ENCODE measurements at regions not wholly inside any gene's neighbourhood (a gene's known extent, or its start where the extent isn't known, plus 50 kb on each side); places are given as distances from the start of the nearest gene placed in this dataset.

GRCh38 chr22:49260681-49261580, 566.7 kb downstream of the BRD1 start:
- Histone ChIP-seq H3K27ac (ENCODE audit: low read length) (no peak overlapping the region), H3K4me2 (ENCODE audit: low read depth, low read length, poor library complexity, severe bottlenecking) (no peak overlapping the region), H3K27me3 (ENCODE audit: low read length) (no peaks in the 10 kb centered on the region), H2AFZ (ENCODE audit: low read length) (no peak overlapping the region), H3K4me3 (ENCODE audit: low read length) (no peak overlapping the region), H3K36me3 (ENCODE audit: insufficient read depth, low read length) (no peaks in the 10 kb centered on the region), H3K9me2 (replicated peaks; ENCODE audit: insufficient read depth, low read length) (no peaks in the 10 kb centered on the region), H3K9me3 (ENCODE audit: low read length) (no peaks in the 10 kb centered on the region), H4K20me1 (ENCODE audit: insufficient read depth, low read depth, low read length) (no peaks in the 10 kb centered on the region), H3K79me2 (ENCODE audit: low read length) (no peaks in the 10 kb centered on the region), H3K9ac (ENCODE audit: low read length) (no peak overlapping the region), H3K4me1 (ENCODE audit: low read length) (no peaks in the 10 kb centered on the region)
- no peak for DNase-seq

GRCh38 chr22:49259839-49260615, 567.6 kb downstream of the BRD1 start:
- H2AFZ ChIP-seq (ENCODE audit: low read length) = no peak overlapping the region
- no peaks in the 10 kb centered on the region for H4K20me1 ChIP-seq (ENCODE audit: insufficient read depth, low read depth, low read length)
- no peaks in the 10 kb centered on the region for H3K9me3 ChIP-seq (ENCODE audit: low read length)
- H3K4me1 ChIP-seq (ENCODE audit: low read length) = no peaks in the 10 kb centered on the region
- H3K4me3 ChIP-seq (ENCODE audit: low read length) = no peak overlapping the region
- no peaks in the 10 kb centered on the region for H3K79me2 ChIP-seq (ENCODE audit: low read length)
- no peak overlapping the region for H3K27ac ChIP-seq (ENCODE audit: low read length)
- no peaks in the 10 kb centered on the region for H3K36me3 ChIP-seq (ENCODE audit: insufficient read depth, low read length)
- H3K27me3 ChIP-seq (ENCODE audit: low read length) = no peaks in the 10 kb centered on the region
- H3K4me2 ChIP-seq (ENCODE audit: low read depth, low read length, poor library complexity, severe bottlenecking) = no peak overlapping the region
- no peaks in the 10 kb centered on the region for H3K9me2 ChIP-seq (replicated peaks; ENCODE audit: insufficient read depth, low read length)
- DNase-seq = no peak
- H3K9ac ChIP-seq (ENCODE audit: low read length) = no peak overlapping the region

- Histone ChIP-seq H3K9ac (ENCODE audit: low read length) (no peak overlapping the region), H3K4me3 (ENCODE audit: low read length) (no peak overlapping the region), H3K79me2 (ENCODE audit: low read length) (no peaks in the 10 kb centered on the region), H4K20me1 (ENCODE audit: insufficient read depth, low read depth, low read length) (no peaks in the 10 kb centered on the region), H3K9me3 (ENCODE audit: low read length) (no peaks in the 10 kb centered on the region), H3K9me2 (replicated peaks; ENCODE audit: insufficient read depth, low read length) (no peaks in the 10 kb centered on the region), H3K4me2 (ENCODE audit: low read depth, low read length, poor library complexity, severe bottlenecking) (no peak overlapping the region), H3K36me3 (ENCODE audit: insufficient read depth, low read length) (no peaks in the 10 kb centered on the region), H3K27me3 (ENCODE audit: low read length) (no peaks in the 10 kb centered on the region), H2AFZ (ENCODE audit: low read length) (no peak overlapping the region), H3K27ac (ENCODE audit: low read length) (no peak overlapping the region), H3K4me1 (ENCODE audit: low read length) (no peaks in the 10 kb centered on the region)
- DNase-seq = no peak
These were observed 569.3 kb downstream of the BRD1 start for GRCh38 chr22:49258107-49259010.

- H3K9ac ChIP-seq (ENCODE audit: low read length) = no peak overlapping the region
- no peak overlapping the region for H3K27ac ChIP-seq (ENCODE audit: low read length)
- no peaks in the 10 kb centered on the region for H3K9me3 ChIP-seq (ENCODE audit: low read length)
- H3K36me3 ChIP-seq (ENCODE audit: insufficient read depth, low read length) = no peaks in the 10 kb centered on the region
- no peaks in the 10 kb centered on the region for H3K9me2 ChIP-seq (replicated peaks; ENCODE audit: insufficient read depth, low read length)
- H4K20me1 ChIP-seq (ENCODE audit: insufficient read depth, low read depth, low read length) = no peaks in the 10 kb centered on the region
- H3K4me1 ChIP-seq (ENCODE audit: low read length) = no peaks in the 10 kb centered on the region
- H3K4me3 ChIP-seq (ENCODE audit: low read length) = no peak overlapping the region
- no peaks in the 10 kb centered on the region for H3K79me2 ChIP-seq (ENCODE audit: low read length)
- no peak for DNase-seq
- H3K27me3 ChIP-seq (ENCODE audit: low read length) = no peaks in the 10 kb centered on the region
- no peak overlapping the region for H3K4me2 ChIP-seq (ENCODE audit: low read depth, low read length, poor library complexity, severe bottlenecking)
- no peak overlapping the region for H2AFZ ChIP-seq (ENCODE audit: low read length)
These were observed 570.1 kb downstream of the BRD1 start for GRCh38 chr22:49257551-49257961.

GRCh38 chr22:49255741-49256318, 571.8 kb downstream of the BRD1 start:
- no peaks in the 10 kb centered on the region for H3K9me2 ChIP-seq (replicated peaks; ENCODE audit: insufficient read depth, low read length)
- no peak overlapping the region for H3K9ac ChIP-seq (ENCODE audit: low read length)
- no peaks in the 10 kb centered on the region for H3K36me3 ChIP-seq (ENCODE audit: insufficient read depth, low read length)
- DNase-seq = no peak
- H3K27ac ChIP-seq (ENCODE audit: low read length) = no peak overlapping the region
- no peaks in the 10 kb centered on the region for H3K79me2 ChIP-seq (ENCODE audit: low read length)
- H3K27me3 ChIP-seq (ENCODE audit: low read length) = no peaks in the 10 kb centered on the region
- no peak overlapping the region for H3K4me3 ChIP-seq (ENCODE audit: low read length)
- no peak overlapping the region for H2AFZ ChIP-seq (ENCODE audit: low read length)
- H3K9me3 ChIP-seq (ENCODE audit: low read length) = no peaks in the 10 kb centered on the region
- H3K4me1 ChIP-seq (ENCODE audit: low read length) = no peaks in the 10 kb centered on the region
- no peaks in the 10 kb centered on the region for H4K20me1 ChIP-seq (ENCODE audit: insufficient read depth, low read depth, low read length)
- H3K4me2 ChIP-seq (ENCODE audit: low read depth, low read length, poor library complexity, severe bottlenecking) = no peak overlapping the region

- Histone ChIP-seq H3K9me3 (ENCODE audit: low read length) (no peaks in the 10 kb centered on the region), H3K4me1 (ENCODE audit: low read length) (no peaks in the 10 kb centered on the region), H3K36me3 (ENCODE audit: insufficient read depth, low read length) (no peaks in the 10 kb centered on the region), H4K20me1 (ENCODE audit: insufficient read depth, low read depth, low read length) (no peaks in the 10 kb centered on the region), H3K9me2 (replicated peaks; ENCODE audit: insufficient read depth, low read length) (no peaks in the 10 kb centered on the region), H3K27me3 (ENCODE audit: low read length) (no peaks in the 10 kb centered on the region), H3K27ac (ENCODE audit: low read length) (no peak overlapping the region), H3K4me2 (ENCODE audit: low read depth, low read length, poor library complexity, severe bottlenecking) (no peak overlapping the region), H3K79me2 (ENCODE audit: low read length) (no peaks in the 10 kb centered on the region), H3K9ac (ENCODE audit: low read length) (no peak overlapping the region), H3K4me3 (ENCODE audit: low read length) (no peak overlapping the region), H2AFZ (ENCODE audit: low read length) (no peak overlapping the region)
- no peak for DNase-seq
These were observed 572.5 kb downstream of the BRD1 start for GRCh38 chr22:49255154-49255553.

- Histone ChIP-seq H3K79me2 (ENCODE audit: low read length) (no peaks in the 10 kb centered on the region), H3K4me3 (ENCODE audit: low read length) (no peak overlapping the region), H3K27ac (ENCODE audit: low read length) (no peak overlapping the region), H3K9me3 (ENCODE audit: low read length) (no peaks in the 10 kb centered on the region), H3K27me3 (ENCODE audit: low read length) (no peaks in the 10 kb centered on the region), H3K4me2 (ENCODE audit: low read depth, low read length, poor library complexity, severe bottlenecking) (no peak overlapping the region), H3K36me3 (ENCODE audit: insufficient read depth, low read length) (no peaks in the 10 kb centered on the region), H3K4me1 (ENCODE audit: low read length) (no peaks in the 10 kb centered on the region), H4K20me1 (ENCODE audit: insufficient read depth, low read depth, low read length) (no peaks in the 10 kb centered on the region), H3K9me2 (replicated peaks; ENCODE audit: insufficient read depth, low read length) (no peaks in the 10 kb centered on the region), H2AFZ (ENCODE audit: low read length) (no peak overlapping the region), H3K9ac (ENCODE audit: low read length) (no peak overlapping the region)
- DNase-seq = no peak
These were observed 574.0 kb downstream of the BRD1 start for GRCh38 chr22:49253656-49254055.

All from Karpas-422 (cell line).